Epithelial cell of prostate (primary cell): ENCODE measurements at regions not wholly inside any gene's neighbourhood (a gene's known extent, or its start where the extent isn't known, plus 50 kb on each side); places are given as distances from the start of the nearest gene placed in this dataset.

Experiments
- DNase-seq: peaks from one replicate; pipeline ENCODE4 v3.0.0-alpha.2; 2011; ENCODE audit warnings: low read depth, low spot score
- H3K27ac ChIP-seq: fragments of 450-650 bp; 2 replicates; pipeline ENCODE4 v1.5.1; 2017; ENCODE audit warnings: mild to moderate bottlenecking

DNA sequence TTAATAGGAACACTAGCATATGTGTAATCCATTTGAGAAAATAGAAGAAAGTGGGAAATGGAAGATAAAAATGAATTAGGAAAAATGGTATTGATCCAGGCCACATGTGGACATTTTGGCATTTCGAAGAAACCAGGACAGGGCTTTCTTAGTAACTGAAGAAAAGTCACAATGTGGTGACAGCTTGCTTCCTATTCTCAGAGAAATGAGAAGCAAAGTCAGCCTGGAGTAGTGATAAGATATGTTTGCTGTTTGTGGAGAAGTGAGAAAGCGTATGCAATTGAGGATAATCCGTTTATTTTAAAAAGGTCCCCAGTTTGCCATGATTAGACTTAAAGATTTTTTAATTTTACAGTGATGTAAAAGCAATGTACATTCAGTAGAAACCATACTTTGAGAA lies 127.9 kb downstream of the SLITRK6 start:
- no peak for DNase-seq
- H3K27ac ChIP-seq: no peak overlapping the region

DNA sequence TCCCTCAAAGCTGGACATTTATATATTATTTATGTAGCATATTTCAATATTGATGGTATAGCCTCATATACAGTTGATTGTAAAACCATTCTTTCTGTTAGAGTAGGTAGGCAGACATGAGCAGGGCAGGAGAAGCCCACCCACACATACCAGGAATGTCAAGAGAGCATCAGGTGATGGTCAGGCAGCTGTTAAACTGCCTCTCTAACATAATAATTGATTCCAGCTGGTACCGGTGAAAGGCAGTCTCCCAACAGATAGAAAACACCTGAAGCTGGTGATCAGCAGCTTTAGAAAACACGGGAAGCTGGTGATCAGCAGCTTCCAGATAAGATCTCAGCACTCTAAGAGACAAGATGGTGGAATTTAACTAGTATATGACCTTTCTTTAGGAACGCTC lies 132.9 kb downstream of the SLITRK6 start:
- peak overlapping the region; percentile 41 for H3K27ac ChIP-seq
- no peak for DNase-seq

DNA sequence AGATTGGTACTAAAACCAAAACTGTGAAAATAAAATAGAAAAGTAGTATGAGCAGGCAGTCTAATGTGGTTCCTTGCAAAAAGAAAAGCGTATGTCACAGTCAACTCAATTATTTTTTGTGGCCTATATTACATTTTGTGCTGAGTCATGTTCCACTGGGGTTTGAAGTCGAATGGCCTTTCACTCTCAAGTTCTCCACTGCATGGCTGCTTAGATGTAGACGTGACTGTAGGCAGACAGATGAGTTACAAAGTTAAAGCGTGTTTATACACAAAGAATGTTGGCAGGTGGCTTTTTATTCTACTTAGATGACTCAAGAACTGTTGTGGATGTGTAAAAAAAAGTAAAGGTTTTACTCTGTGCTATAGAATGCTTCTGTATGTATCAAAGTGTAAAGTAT lies 133.9 kb downstream of the SLITRK6 start:
- DNase-seq: peak; percentile 59
- H3K27ac ChIP-seq: peak overlapping the region; percentile 41

DNA sequence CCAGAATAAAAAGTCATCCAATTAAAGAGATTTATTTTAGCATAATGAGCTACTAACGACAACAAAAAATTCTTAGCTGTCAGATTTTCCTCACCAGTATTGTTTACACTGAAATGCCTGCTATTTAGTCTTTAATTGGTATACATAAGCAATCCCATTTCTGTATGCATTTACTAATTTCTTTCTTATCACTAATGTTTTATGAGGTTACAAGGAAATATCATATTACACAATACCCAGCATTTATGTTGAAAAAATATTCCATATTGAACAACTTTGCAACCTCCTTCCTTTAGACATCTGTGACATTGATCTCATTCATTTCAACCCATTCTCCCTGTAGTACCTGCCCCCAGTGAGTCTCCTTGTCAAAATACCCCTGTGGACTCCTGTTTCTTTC lies 135.4 kb downstream of the SLITRK6 start:
- no peak overlapping the region for H3K27ac ChIP-seq
- DNase-seq: no peak

DNA sequence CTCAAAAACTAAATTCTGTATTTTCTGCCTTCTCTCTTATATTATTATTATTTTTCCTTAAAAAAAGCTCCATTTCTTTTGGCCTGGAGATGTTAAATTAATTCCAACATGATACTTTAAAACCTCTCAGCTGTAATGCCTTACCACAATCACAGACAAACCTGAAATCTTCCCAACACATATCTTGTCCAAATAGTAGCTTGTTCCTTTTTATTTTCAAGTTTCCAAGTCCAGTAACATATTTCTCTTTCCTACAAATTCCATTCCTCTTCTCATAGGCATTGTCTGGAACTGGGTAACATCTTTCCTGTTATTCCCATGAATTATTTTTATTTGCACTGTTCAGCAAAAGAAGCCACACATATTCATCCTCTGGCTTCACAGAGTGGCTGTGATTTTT lies 137.0 kb downstream of the SLITRK6 start:
- H3K27ac ChIP-seq: no peak overlapping the region
- no peak for DNase-seq

DNA sequence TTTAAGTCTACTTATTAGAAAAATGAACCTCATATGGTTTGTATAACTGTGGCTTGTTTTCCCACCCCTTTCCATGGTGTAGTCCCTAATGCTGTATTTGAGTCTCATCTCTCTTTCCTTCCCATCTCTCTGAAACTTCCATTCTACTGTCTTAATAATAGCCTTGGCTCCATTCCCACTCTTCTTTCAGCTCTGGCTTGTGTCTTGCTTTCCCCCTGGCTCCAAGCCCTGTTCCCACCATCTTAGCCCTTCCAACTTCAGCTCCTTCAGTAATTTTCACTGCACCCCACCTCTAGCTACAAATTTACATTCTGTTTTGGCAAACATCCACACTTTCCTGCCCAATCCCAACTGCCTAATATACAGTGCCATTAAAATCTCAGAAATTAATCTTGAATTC lies 137.5 kb downstream of the SLITRK6 start:
- no peak for DNase-seq
- H3K27ac ChIP-seq: no peak overlapping the region

DNA sequence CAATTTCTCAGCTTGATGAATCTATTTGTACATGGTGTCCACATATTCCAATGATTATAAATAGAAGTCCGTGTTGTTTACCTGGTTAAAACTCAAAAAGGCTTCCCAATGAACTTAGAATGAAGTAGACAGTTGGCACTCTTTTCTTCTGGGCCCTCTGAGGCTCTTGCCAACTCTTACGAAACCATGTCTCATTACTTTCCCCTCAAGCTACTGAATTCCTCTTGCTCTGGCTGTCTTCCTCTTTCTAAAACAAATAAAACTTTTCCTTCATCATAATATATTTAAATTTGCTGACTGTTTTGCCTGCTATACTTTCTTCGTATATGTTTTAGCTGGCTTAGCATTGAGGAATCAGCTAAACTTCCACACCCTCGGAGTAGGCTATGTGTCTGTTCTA lies 139.7 kb downstream of the SLITRK6 start:
- no peak overlapping the region for H3K27ac ChIP-seq
- DNase-seq: peak; percentile 46

DNA sequence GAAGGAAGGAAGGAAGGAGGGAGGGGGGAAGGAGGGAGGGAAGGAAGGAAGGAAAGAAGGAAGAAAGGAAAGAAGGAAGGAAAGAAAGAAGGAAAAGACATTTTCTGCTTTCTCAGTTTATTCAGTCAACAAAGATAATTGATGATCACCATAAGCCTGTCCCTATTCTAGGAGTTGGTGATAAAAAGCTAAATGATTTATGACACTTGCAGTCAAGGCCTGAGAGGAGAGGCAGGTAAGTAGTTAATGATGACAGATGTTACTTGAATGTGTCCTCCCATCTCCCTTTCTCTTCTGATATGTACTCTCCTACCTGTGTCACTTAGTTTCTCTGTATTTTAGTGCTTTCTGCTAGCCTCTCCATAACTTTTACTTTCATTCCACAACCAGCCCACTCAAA lies 141.3 kb downstream of the SLITRK6 start:
- no peak for DNase-seq
- no peak overlapping the region for H3K27ac ChIP-seq

DNA sequence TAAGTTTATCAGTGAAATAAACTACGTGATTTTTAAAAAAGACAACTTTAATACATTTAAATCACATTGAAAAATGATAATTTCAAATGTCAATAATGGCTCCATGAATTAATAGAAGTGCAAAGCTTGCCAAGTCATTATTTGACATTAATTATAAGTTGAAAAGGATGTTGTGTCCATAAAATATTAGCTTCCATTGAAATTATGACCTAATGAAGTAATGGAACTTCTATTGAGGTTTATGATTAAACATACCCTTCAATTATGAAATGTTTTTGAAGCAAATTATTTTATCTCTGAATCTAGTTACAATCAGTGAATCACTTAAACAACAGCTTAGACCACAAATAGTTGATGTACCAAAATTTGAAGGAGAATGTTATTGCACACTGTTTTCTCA lies 144.2 kb downstream of the SLITRK6 start:
- H3K27ac ChIP-seq: no peak overlapping the region
- DNase-seq: no peak

DNA sequence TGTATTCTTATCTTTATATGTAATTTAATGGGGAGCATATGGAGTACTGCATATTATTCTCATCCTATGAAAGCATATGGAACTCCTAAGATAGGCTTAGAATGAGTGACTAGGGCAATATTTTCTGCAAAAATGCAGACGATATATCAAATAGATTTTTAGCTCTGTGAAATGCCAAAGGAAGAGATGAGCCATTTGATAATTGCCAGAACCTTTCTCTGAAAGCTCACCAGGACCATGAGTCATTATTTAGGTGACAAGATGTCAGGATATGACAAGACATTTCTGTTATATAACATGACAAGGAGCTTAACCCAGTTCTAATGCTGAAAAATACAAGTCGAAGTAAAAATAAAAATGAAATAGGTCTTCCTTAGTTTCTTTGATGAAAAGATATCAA lies 145.0 kb downstream of the SLITRK6 start:
- no peak for DNase-seq
- H3K27ac ChIP-seq: no peak overlapping the region

DNA sequence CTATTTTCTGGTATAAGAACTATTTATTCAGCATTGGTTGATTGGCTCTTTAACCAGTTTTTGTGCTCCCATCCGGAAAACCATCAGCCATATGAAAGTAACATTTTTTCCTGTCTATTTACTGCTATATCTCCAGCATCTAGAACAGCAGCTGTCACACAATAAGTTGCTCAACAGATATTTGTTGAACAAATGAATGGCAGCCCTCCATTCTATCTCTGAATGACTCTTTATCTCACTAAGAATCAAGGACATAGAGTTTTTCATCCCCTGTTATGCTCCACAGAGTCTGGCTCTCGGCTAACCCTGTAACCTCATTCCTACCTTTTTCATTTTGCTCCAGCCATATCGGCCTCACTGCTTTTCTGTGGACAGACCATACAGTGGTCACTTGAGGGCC lies 145.5 kb downstream of the SLITRK6 start:
- DNase-seq: no peak
- H3K27ac ChIP-seq: no peak overlapping the region

DNA sequence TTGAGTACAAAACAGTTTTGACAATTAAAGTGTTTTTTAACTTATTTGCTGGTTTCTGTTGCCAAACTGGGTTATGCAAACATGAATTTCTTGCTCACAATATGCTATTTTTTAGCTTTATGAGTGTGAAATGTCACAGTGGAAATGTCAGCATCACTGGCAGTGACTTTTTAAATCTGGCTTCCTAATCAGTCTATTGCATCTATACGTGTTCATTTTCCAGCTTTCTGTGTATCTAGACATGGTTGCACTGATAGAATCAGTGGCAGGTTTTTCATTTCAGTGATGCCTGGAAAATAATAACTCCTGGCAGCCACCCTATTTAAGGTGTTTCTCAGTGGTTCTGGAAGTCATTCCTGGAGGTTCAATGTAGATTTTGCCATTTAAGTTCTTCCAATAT lies 146.7 kb downstream of the SLITRK6 start:
- no peak for DNase-seq
- H3K27ac ChIP-seq: no peak overlapping the region

DNA sequence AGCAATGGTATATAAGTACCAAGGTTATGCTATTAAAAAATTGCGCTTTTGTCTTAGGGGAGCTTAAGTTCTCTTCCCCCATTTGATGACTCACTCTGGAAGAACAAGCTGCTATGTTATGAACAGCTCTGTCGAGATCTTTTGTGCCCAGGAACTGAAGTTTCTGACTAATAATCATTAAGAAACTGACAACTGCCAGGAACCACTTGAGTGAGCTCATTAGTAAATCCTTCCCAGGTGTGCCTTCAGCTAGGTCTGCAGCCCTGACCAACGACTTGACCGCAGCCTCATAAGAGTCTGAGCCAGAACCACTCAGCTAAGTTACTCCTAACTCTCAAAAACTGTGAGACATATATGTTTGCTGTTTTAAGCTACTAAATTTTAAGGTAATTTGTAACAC lies 147.8 kb downstream of the SLITRK6 start:
- no peak overlapping the region for H3K27ac ChIP-seq
- DNase-seq: peak; percentile 60

DNA sequence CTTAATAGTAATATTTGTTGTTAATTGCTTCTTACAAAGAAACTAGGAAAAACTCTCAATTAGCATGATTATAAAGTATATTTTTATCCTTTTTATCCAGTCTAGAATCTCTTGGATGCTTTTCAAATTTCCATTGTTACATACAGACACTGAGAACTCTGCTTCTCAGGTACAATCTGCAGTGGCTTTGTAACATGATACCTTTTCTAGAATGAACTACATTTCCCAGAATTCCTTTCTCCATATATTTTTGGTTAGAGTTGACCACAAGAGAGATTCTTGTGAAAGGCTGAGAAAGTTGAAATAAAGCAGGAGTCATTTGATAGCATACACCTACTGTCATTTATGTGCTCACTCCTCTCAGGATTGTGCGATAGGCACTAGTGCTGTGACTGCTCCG lies 148.6 kb downstream of the SLITRK6 start:
- DNase-seq: no peak
- no peak overlapping the region for H3K27ac ChIP-seq

DNA sequence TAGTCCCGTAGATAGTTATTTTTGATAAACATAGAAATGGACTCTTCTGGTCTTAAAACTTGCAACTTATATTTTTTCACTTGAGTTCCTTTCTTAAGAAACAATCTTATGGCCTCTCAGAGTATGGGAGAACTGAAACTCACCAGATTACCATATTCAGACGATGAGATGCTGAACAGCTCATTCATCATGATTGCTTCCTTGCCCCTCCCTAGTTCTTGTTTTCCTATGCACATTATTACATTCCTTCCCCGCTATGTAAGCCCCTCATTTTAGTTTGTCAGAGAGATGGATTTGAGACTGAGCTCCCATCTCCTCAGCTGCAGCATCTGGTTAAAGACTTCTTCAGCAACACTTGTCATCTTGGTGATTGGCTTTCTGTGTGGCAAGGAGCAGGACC lies 158.5 kb downstream of the SLITRK6 start:
- no peak overlapping the region for H3K27ac ChIP-seq
- no peak for DNase-seq

DNA sequence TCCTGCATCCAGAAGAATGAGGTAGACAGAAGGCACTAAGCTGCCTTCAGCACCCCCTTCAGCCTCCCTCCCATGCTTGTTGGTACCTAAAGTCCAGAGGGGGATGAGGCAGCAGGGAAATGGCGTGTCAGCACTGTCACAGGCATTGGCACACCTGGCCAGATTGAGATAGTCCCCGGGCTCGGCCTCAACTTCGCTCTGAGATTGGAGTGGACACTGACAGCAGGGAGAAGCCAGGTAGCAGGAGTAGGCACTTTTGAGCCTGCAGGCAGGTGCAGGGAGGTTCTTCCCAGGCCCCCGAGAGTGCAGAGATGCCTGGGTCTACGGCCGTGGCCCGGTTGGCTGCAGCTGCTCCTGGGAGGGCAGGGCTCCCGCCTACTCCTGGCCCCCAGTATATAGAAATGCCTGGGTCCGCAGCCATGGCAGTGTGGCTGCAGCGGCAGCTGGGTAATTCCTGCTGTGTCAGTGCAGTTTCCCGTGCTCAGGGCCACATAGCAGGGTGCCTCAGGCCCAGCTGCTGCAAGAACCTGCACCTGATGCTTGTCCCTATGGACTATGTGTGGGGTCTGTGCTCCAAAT lies 160.3 kb downstream of the SLITRK6 start:
- DNase-seq: no peak
- H3K27ac ChIP-seq: no peak overlapping the region

DNA sequence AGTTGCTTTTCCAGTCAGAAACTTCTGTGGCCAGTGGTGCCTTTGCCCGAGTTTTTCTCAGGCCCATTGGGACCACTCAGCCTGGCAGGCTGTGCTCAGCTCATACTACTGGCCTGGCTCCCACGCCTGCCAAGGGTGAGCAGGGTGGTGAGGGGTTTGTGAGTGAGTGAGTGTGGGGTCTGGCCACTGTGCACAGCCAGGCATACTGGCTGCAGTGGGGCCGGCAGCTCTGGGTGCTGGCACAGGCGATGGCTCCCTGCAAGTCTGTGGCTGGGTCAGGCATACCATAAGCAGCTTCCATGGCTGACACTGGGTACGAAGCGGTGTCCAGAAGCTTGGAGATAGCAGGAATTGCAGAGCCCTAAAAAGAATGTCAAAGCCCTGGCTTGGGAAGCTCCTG lies 161.0 kb downstream of the SLITRK6 start:
- no peak for DNase-seq
- no peak overlapping the region for H3K27ac ChIP-seq

DNA sequence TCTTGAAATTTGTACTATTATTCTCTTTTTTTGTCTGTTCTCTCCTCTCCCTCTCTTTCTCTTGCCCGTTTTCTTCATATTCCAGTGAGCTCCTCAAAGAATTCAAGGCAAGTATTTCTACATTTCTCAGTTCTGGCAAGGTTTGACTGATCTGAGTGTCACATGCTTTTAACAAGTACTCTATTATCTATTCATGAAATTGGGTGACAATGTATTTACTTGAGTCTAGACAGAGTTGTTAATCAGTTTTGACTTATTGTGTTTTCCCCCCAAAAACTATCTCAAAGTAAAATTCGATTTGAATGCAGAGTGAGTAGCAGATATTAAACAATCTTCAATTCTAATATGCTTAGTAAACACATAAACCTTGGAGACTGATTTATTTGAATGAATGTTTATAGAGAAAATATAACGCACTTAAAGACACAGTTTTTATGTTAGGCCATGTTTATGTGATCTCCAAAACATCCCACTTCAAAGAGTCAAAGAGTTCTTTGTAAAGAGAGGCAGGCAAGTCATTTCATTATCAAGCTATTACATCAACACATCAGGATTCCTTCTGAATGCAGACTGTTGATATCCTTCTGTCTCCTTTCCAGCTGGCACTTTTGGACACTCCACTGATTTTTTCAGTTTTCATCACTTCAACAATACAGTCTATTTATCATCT lies 166.6 kb downstream of the SLITRK6 start:
- H3K27ac ChIP-seq: no peak overlapping the region
- no peak for DNase-seq

DNA sequence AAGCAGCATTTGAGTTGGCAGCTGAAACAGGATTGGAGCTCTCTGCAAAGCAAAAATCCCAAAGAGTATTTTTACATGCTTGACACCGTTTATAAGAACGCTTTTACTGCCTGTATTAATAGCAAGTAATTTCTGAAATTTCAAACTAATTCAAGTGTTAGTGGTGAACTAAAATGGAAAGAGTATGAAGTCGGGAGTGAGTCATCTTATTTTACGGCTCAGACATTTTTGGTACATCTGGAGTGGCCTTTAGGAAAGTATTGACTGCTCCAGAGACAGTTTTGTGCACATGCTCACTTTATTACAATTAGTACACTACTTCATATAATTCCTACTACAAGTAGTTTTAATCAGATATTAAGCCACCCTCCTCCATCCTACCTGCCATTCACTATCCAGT lies 167.4 kb downstream of the SLITRK6 start:
- no peak for DNase-seq
- H3K27ac ChIP-seq: no peak overlapping the region

DNA sequence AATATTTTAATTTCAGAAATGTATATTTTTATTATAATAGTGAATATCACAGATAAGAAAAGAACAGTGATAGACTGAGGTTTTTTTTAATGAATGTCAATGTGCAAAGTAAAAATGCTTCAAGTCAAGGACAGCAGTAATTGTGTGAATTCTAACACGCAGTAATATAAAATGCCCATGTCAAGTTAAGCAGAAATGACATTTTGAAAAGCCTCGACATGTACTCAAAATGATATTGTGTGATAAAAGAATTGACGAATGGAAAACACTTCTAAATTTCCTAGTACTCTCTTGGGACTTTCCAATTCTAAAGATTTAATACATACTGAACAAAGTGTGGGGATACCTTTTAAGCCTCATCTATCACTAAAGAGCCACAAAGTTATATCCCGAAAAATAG lies 172.6 kb downstream of the SLITRK6 start:
- no peak overlapping the region for H3K27ac ChIP-seq
- DNase-seq: no peak

DNA sequence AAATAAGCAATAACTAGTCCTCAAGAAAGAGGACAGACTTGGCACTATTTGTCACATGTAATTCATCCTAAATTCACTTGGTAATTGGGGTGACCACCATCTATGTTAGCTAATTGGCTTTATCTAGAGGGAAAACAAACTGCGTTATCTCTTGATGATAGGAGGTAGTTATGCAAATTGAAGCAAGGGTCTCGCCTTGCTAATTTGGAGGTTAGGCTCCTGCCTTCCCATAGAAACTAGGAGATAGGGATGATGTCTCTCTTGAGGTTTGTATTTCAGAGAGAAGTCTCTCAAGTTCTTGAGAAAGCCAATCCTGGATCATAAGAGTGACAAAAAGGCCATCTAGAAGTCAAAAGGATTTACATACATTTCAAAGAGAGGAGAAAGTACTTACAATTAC lies 179.9 kb downstream of the SLITRK6 start:
- no peak for DNase-seq
- no peak overlapping the region for H3K27ac ChIP-seq

DNA sequence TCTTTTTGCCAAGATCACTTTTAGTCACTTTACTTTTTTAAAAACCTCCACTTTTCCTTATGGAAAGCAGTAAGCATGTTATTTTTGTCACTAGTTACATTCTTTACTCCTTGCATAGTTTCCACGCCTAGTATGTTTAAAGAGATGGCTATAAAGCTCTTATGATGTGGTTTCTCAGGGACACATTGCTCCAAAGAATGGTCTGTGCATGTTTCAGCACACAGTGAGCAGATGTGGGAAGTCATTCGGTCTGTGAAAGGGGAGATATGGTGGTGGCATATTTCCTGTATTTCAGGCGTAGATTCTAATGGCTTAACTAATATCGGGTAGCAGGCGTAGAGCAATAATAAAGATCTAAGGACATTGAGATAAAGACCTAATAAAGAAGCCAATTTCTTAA lies 180.7 kb downstream of the SLITRK6 start:
- no peak overlapping the region for H3K27ac ChIP-seq

DNA sequence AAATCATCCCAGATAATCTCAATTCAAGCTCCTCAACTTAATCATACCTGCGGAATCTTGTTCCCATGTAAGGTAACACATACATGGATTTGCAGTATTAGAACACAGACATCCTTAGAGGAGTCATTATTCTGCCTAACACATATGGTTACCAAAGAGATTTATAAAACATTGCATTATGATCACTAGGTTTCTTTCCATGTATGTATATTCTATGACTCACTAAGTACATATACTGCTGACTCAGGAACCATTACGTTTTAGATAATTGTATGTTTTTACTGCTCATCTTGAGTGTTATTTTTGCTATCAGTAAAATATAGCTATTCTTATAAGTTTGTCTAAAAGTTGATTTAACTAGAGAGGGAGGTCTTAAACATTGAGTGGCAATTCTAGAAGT lies 182.9 kb downstream of the SLITRK6 start:
- DNase-seq: no peak
- H3K27ac ChIP-seq: no peak overlapping the region

More for the DNA sequence above, 180.7 kb downstream of the SLITRK6 start:
- DNase-seq: no peak
